Activated CD4-positive, alpha-beta T cell treated with anti-CD3 and anti-CD28 coated beads, Interleukin-2, Interleukin-4, amounts not matched to agents 100 ng/mL and 50 ng/mL, durations not matched to agents 16 hours and 8 hours (primary cell): ENCODE measurements at regions not wholly inside any gene's neighbourhood (a gene's known extent, or its start where the extent isn't known, plus 50 kb on each side); places are given as distances from the start of the nearest gene placed in this dataset.
A peak's percentile ranks its signal among the peaks of the same experiment; 100 is the strongest.
"Not testable (repeated sequence)": the region's sequence is repeated elsewhere in the genome, so short reads cannot be mapped to it uniquely, and the experiment has no call there.

ENCODE experiments used
- DNase-seq: peaks from one replicate; pipeline ENCODE4 v3.0.0-alpha.2; 2020; ENCODE audit warnings: low spot score

DNA sequence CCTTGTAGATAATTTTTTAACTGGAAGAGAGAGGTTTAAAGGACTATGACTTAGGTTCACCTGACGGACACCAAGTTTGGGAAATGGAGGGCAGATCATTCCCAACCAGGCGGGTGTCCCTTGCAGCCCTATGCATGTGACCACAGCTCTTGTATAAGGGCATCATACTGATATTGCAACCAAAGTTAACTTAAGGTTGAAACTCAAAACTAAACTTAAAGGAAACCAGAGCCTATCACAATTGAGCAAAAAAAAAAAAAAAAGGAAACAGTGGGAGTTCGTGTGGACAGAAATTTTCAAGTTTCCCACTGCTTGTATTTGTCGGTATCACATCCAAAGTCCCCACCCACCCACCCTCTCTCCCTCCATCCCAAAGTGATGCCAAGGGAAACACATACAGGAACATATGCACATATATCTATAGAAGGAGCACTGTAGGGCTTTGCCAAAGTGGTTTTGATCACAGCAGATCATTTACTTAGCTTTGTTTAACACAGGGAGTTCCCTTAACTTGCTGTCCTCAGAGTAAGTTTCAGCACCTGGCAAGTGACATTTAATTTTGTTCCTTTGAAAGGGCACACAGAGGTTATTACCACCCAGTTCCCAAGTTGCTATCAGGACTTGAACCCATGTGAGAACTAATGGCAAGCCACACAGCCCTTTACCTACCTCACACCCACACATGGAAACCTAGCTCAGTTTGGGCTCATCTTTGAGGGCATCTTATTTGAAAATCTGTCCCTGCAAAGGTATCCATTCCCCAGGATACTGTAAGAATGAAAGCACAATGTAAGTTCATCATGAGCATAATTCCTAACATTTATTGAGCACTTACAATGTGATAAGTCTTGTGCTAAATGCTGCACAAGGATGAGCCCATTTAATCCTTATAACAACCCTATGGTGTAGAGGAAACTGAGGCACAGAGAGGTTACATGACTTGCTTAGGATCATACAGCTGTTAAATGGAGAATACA, 204.5 kb upstream of the CMC1 start:
- no peak for DNase-seq

DNA sequence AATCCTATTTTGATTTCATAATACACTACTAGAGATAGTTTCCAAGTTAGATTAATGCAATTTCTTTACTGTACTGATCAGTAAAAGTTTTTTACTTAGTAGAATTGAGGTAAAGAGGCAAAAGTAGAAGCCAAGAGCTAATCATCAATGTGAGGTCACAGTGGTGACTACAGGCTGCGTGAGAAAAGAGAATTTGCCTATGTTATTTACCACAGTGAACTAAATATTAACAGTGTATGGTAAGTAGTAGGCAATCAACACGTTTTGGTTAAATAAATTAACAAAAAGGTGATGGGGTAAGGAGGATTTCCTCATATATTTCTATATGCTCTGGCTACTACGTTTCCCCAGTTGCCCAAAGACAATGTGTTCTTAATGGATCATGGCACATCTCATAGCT, 202.2 kb upstream of the CMC1 start:
- no peak for DNase-seq

- DNase-seq, result no peak
Observed at GRCh38 chr3:28039829-28040228, 201.6 kb upstream of the CMC1 start.

DNA sequence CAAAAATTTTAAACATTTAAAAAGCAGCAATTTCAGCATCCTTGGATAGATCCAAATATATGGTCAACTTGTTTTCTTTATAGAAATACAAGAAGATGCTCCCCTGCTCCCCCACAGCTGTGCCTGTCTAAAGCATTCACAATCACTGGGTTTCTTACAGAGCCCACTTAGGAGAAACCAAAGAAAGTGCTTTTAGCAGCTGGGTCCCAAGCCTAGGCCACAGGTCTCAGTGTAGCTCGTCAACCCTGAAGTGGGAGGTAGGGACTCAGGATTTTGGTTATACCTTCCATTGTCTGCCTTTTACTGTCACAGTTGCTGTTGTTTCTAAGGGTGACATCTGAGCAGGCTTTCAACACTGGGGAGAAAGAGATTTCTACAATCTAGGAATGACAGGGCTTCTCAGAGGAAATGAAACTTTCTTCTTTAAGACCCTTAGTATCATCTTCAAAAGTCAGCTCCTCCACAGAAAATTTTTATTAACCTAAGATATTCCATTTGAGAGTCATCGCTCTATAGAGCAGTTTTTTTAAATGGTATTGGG, 199.3 kb upstream of the CMC1 start:
- no peak for DNase-seq

DNA sequence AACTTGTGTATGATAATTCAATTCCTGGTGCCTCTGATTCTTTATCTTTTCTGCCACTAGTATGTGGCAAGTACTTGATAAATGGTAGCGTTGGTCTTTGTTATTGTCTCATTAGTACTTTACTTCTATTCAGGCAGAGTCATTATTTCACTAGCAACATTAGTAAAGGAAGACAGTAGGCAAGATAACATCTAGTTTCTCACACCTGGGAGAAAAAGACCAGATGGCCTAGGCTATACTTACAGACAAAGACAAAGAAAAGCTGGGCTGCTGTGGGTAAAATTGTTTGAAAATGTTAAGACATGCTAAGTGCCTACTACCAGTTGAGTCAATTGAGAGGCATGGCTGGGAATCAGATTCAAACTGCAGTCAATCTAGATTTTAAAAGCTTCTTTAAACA, 198.7 kb upstream of the CMC1 start:
- DNase-seq, result no peak

GRCh38 chr3:28050120-28050519, 191.3 kb upstream of the CMC1 start:
- DNase-seq, result no peak

- DNase-seq, result peak; percentile 65
Observed at GRCh38 chr3:28050885-28051284, 190.5 kb upstream of the CMC1 start.

- peak; percentile 61 for DNase-seq
Observed at GRCh38 chr3:28053759-28054158, 187.7 kb upstream of the CMC1 start.

GRCh38 chr3:28056806-28057205, 184.6 kb upstream of the CMC1 start:
- no peak for DNase-seq

- DNase-seq, result no peak
Observed at GRCh38 chr3:28057539-28057938, 183.9 kb upstream of the CMC1 start.

DNA sequence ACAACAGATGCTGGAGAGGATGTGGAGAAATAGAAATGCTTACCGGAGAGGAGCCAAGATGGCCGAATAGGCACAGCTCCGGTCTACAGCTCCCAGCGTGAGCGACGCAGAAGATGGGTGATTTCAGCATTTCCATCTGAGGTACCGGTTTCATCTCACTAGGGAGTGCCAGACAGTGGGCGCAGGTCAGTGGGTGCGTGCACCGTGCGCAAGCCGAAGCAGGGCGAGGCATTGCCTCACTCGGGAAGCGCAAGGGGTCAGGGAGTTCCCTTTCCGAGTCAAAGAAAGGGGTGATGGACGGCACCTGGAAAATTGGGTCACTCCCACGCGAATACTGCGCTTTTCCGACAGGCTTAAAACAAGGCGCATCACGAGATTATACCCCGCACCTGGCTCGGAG, 182.2 kb upstream of the CMC1 start:
- not testable (repeated sequence) for DNase-seq

GRCh38 chr3:28066020-28066419, 175.4 kb upstream of the CMC1 start:
- DNase-seq, result no peak

DNA sequence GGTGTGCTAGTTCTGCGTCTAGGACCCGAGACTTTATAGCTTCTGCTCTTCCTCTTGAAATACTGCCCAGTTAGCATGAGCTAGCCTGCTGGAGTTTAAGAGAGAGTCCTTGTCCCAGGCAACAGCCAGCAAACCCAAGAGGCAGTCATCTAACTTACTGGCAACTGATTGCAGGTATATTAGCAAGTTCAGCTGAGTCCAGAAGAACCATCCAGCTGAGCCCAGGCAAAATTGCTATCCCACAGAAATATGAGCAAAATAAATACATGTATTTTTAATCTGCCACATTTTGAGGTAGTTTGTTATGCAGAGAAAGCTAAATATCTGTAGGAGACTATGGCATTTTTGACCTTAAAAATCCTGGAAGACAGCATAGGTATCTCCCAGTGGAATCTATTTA, 174.4 kb upstream of the CMC1 start:
- DNase-seq, result no peak

DNA sequence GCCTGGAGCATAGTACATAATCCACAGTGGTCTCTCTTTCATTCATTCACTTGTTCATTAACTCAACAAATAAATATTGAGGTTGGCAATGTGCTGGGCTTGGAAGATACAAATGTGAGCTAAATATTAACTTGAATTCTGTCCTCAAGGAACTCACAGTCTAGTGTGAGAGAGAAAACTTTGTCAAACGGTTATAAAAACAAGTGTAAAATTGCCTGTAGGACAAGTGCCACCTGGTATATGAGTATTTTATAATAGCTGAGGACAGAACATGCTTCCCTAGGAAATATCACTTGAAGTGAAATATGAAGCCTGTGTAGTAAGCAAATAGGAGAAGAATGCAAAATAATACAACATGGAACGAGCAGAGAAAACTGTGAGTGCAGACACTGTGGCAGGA, 173.1 kb upstream of the CMC1 start:
- DNase-seq, result no peak

DNA sequence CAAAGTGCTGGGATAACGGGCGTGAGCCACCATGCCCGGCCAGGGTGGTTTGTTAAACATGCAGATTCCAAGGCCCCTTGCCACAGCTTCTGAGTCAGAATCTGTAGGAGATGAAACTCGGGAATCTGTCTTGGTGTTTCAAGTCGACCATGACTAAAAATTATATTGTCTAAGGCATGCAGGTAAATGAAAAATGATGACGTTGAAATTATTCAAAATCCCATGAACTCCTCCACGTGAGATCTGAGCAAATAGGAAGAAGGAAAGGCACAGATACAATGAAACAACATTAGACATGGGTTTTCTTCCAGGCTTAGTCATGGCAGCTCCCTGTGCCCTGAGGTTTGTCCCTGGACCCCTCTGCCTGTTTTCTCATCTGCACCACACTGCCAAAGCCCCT, 172.0 kb upstream of the CMC1 start:
- no peak for DNase-seq

GRCh38 chr3:28076246-28076645, 165.2 kb upstream of the CMC1 start:
- DNase-seq, result no peak

DNA sequence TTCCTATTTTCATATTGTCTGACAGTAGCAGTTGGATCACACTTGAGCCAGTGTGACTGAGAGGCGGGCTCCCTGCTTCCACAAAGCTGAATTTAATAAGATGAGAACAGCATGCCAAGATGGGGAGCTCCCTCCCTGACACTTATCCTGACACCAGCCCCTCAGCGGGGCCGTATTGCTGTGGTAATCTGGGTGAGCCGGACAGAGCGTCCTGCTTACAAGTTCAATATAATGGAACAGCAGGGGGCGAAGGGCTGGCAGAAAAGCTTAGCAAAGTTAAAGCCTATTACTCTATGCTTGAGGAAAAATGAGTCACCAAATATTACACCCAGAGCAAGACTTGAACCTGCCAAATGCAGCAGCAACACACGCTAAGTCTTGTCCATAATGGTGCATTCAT, 163.8 kb upstream of the CMC1 start:
- no peak for DNase-seq

DNA sequence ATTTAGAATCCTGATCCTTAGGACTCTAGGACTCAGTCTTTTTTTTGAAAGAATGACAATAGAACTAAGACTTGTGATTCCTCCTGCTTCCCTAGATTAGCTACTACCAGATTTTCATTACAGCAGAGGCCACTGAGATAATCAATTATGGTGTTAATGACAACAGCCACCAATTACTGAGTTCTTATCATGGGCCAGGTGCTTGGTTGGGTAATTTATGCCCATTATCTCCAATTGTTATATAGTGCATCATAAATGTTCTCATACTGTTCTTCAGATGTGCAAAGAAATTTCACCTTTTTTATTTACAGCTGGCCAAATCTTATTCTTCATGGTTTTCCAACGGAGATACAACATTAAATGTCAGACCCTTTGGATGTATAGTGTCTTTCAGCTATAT, 162.9 kb upstream of the CMC1 start:
- DNase-seq, result no peak

GRCh38 chr3:28080716-28081115, 160.7 kb upstream of the CMC1 start:
- DNase-seq, result no peak

DNA sequence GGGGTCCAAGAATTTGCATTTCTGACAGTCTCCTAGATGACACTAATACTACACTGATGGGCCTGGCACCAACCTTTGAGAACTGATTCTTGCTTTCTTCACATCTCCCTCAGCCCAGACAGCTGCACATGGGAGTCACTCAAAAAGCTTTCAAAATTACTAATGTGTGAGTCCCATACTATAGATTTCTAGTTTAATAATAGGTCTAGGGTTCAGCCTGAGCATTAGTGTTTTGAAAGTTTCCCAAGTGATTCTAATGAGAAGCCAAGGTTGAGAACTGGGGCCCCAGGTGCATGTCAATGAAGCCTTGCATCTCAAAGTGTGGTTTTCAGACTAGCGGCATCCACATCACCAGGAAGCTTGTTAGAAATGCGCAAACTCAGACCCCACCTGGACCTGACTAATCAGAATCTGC, 159.9 kb upstream of the CMC1 start:
- no peak for DNase-seq

DNA sequence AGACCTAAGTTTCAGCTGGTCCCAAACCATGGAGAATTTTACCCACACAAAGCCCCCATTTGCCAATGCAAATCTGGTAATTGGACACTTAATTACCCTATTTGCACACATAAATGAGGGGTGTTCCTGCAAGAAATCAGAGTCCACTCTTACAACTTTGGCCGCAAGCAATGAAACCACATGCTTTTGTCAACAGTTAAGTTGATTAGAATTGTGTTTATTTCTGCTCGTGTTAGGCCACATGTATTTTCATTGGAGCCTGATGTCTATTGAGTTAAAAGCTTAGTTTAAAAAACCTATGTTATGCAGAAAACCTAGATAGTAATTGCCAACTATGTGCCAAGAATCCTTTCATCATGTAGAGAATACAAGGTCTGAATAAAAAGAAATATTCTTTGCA, 153.8 kb upstream of the CMC1 start:
- DNase-seq, result no peak

DNA sequence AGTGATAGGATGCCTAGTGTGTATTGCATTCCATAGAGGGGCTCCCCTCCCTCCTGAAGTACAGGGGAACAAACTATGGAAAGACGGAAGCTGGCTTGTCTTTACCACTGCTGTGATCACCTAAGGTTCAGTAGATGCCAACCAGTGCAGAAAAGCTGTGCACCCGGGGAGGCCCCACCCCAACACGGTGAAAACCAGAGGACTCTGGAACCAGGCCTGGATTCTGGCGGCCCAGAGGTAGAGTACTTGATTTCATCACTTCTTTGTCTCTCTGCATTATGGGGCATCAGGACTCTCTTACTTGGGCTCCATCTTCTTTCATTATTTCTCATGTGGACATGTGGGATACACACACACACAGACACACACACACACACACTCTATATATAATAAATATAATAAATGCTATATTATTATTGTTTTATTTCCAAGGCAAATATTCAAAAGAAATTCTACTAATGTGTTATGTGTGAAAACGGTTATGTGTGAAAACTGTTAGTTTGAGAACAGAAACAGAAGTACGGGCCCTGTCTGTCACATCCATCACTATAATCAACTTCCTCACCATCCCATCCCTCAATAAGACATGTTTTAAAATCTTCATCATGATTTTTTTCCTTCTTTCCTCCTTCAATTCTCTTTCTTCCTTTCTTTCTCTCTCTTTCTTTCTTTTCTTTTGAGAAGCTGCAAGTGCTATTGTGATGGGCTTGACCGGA, 152.4 kb upstream of the CMC1 start:
- no peak for DNase-seq

- no peak for DNase-seq
Observed at GRCh38 chr3:28089527-28089897, 151.9 kb upstream of the CMC1 start.
